Neural cell (in vitro differentiated cells): ENCODE measurements at regions not wholly inside any gene's neighbourhood (a gene's known extent, or its start where the extent isn't known, plus 50 kb on each side); places are given as distances from the start of the nearest gene placed in this dataset.

Experiments
- H2AFZ ChIP-seq: fragments of 200-600, 300-800 bp; sonication (generic), shearing (Covaris generic); 2 replicates; pipeline ENCODE4 v1.6.0; 2014; ENCODE audit warnings: low read depth, mild to moderate bottlenecking, antibody characterized with exemption, low read length, moderate library complexity
- H3F3A ChIP-seq: fragments of 200-600 bp; shearing (Covaris generic); 2 replicates; pipeline ENCODE4 v1.6.1; 2016; ENCODE audit warnings: mild to moderate bottlenecking, moderate library complexity, mixed read lengths, antibody characterized with exemption, low read length; ENCODE audit not compliant: insufficient read depth, poor library complexity, severe bottlenecking
- H3K27ac ChIP-seq: fragments of 200-600, 300-800 bp; sonication (generic), shearing (Covaris generic); 2 replicates; pipeline ENCODE4 v1.5.1; 2014; ENCODE audit warnings: mild to moderate bottlenecking, low read length, moderate library complexity
- H3K27me3 ChIP-seq: fragments of 300-800, 200-600 bp; sonication (generic), shearing (Covaris generic); 2 replicates; pipeline ENCODE4 v1.6.0; 2014; ENCODE audit warnings: mild to moderate bottlenecking, low read depth, low read length, moderate library complexity; ENCODE audit not compliant: insufficient read depth
- H3K36me3 ChIP-seq: fragments of 300-800, 200-600 bp; sonication (generic), shearing (Covaris generic); 2 replicates; pipeline ENCODE4 v1.5.1; 2014; ENCODE audit warnings: mild to moderate bottlenecking, antibody characterized with exemption, low read length, moderate library complexity; ENCODE audit not compliant: insufficient read depth
- H3K4me2 ChIP-seq: fragments of 300-800, 200-600 bp; sonication (generic), shearing (Covaris generic); 2 replicates; pipeline ENCODE4 v1.6.0; 2014; ENCODE audit warnings: mild to moderate bottlenecking, low read length
- H3K4me3 ChIP-seq: fragments of 300-800, 200-600 bp; sonication (generic), shearing (Covaris generic); 2 replicates; pipeline ENCODE4 v1.5.1; 2014; ENCODE audit warnings: mild to moderate bottlenecking, low read length, moderate library complexity
- H3K79me2 ChIP-seq: fragments of 200-600 bp; shearing (Covaris generic); replicated peaks from 2 replicates; pipeline ENCODE4 v1.6.0; 2014; ENCODE audit warnings: mild to moderate bottlenecking, low read length, moderate library complexity; ENCODE audit not compliant: insufficient read depth
- H3K9ac ChIP-seq: fragments of 300-800, 200-600 bp; sonication (generic), shearing (Covaris generic); 2 replicates; pipeline ENCODE4 v1.6.1; 2016; ENCODE audit warnings: mild to moderate bottlenecking, low read length, mixed read lengths
- H3K9me2 ChIP-seq: fragments of 200-600 bp; shearing (Covaris generic); 2 replicates; pipeline ENCODE4 v1.6.1; 2016; ENCODE audit warnings: mild to moderate bottlenecking, low read length, mixed read lengths; ENCODE audit not compliant: insufficient read depth
- H3K9me3 ChIP-seq: fragments of 200-600, 300-800 bp; sonication (generic), shearing (Covaris generic); 2 replicates; pipeline ENCODE4 v1.6.1; 2016; ENCODE audit warnings: mild to moderate bottlenecking, mixed run types, low read length, moderate library complexity, mixed read lengths
- H4K20me1 ChIP-seq: fragments of 200-600 bp; shearing (Covaris generic); 2 replicates; pipeline ENCODE4 v1.6.1; 2016; ENCODE audit warnings: mild to moderate bottlenecking, mixed run types; ENCODE audit not compliant: insufficient read depth
- EP300 ChIP-seq: fragments of 450-650 bp; conservative IDR thresholded peaks from 2 replicates; pipeline ENCODE4 v1.6.1; 2014; ENCODE audit warnings: antibody characterized with exemption, mild to moderate bottlenecking, moderate library complexity; ENCODE audit not compliant: poor library complexity, severe bottlenecking
- EZH2 ChIP-seq: fragments of 200-600, 300-800 bp; shearing (Covaris generic), sonication (generic); IDR thresholded peaks from 2 replicates; pipeline ENCODE4 v1.6.1; 2014; ENCODE audit warnings: antibody characterized with exemption, low read length, borderline replicate concordance, mild to moderate bottlenecking; ENCODE audit not compliant: insufficient read depth, poor library complexity, severe bottlenecking
- MXI1 ChIP-seq: fragments of 450-650 bp; conservative IDR thresholded peaks from 2 replicates; pipeline ENCODE4 v1.6.1; 2014; ENCODE audit warnings: antibody characterized with exemption, mild to moderate bottlenecking; ENCODE audit not compliant: poor library complexity, severe bottlenecking
- POLR2AphosphoS5 ChIP-seq: IDR thresholded peaks from 2 replicates; pipeline ENCODE4 v1.6.1; 2012
- RAD21 ChIP-seq: fragments of 450-650 bp; conservative IDR thresholded peaks from 2 replicates; pipeline ENCODE4 v1.6.1; 2014; ENCODE audit warnings: antibody characterized with exemption, mild to moderate bottlenecking, moderate library complexity
- SMC3 ChIP-seq: fragments of 450-650 bp; conservative IDR thresholded peaks from 2 replicates; pipeline ENCODE4 v1.6.1; 2014; ENCODE audit warnings: antibody characterized with exemption, mild to moderate bottlenecking, moderate library complexity; ENCODE audit not compliant: poor library complexity
- TAF1 ChIP-seq: IDR thresholded peaks from 2 replicates; pipeline ENCODE4 v1.6.1; 2012; ENCODE audit warnings: low read depth
- TF ChIP-seq, protein P1 (sequence below): fragments of 450-650 bp; IDR thresholded peaks from 2 replicates; pipeline ENCODE4 v1.5.1; 2014; ENCODE audit warnings: antibody characterized with exemption, mild to moderate bottlenecking, moderate library complexity; ENCODE audit not compliant: poor library complexity, severe bottlenecking
- TF ChIP-seq, protein P2 (sequence below): IDR thresholded peaks from 2 replicates; pipeline ENCODE4 v1.6.1; 2012; ENCODE audit warnings: borderline replicate concordance

DNA sequence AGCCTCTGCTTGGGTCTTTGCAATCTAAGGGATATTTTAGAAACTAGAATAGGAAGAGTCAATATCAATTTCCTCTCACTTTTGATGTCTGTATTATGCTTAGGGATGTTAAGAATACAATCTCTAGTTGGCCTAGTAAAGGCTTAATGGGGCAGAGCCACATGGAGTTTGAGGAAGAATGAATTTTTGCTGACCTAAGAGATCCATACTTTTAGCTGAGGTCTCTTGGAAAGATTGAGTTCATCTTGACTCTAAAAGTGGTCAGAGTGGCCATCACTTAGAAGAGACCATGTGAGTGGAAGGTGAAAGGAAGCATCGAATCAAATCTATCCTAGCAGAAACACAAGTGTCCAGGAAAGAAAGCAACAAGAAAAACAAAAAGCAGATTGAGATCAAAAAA lies 92.2 kb upstream of the SLC28A3 start:
- H3K4me3 ChIP-seq, result no peak overlapping the region
- no peak overlapping the region for H3K4me2 ChIP-seq
- H4K20me1 ChIP-seq, result no peaks in the 10 kb centered on the region
- H2AFZ ChIP-seq, result no peak overlapping the region
- H3F3A ChIP-seq, result no peaks in the 10 kb centered on the region
- no peaks in the 10 kb centered on the region for H3K9me2 ChIP-seq
- no peaks in the 10 kb centered on the region for H3K36me3 ChIP-seq
- no peak overlapping the region for H3K27ac ChIP-seq
- H3K27me3 ChIP-seq, result no peaks in the 10 kb centered on the region
- no peaks in the 10 kb centered on the region for H3K79me2 ChIP-seq
- H3K9ac ChIP-seq, result no peak overlapping the region
- no peaks in the 10 kb centered on the region for H3K9me3 ChIP-seq
- TF ChIP-seq RAD21, result no peak
- no peak for TF ChIP-seq EZH2
- TF ChIP-seq SMC3, result no peak
- TF ChIP-seq, protein P1, sequence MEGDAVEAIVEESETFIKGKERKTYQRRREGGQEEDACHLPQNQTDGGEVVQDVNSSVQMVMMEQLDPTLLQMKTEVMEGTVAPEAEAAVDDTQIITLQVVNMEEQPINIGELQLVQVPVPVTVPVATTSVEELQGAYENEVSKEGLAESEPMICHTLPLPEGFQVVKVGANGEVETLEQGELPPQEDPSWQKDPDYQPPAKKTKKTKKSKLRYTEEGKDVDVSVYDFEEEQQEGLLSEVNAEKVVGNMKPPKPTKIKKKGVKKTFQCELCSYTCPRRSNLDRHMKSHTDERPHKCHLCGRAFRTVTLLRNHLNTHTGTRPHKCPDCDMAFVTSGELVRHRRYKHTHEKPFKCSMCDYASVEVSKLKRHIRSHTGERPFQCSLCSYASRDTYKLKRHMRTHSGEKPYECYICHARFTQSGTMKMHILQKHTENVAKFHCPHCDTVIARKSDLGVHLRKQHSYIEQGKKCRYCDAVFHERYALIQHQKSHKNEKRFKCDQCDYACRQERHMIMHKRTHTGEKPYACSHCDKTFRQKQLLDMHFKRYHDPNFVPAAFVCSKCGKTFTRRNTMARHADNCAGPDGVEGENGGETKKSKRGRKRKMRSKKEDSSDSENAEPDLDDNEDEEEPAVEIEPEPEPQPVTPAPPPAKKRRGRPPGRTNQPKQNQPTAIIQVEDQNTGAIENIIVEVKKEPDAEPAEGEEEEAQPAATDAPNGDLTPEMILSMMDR, result no peak
- no peak for TF ChIP-seq TAF1
- TF ChIP-seq MXI1, result no peak
- TF ChIP-seq, protein P2, sequence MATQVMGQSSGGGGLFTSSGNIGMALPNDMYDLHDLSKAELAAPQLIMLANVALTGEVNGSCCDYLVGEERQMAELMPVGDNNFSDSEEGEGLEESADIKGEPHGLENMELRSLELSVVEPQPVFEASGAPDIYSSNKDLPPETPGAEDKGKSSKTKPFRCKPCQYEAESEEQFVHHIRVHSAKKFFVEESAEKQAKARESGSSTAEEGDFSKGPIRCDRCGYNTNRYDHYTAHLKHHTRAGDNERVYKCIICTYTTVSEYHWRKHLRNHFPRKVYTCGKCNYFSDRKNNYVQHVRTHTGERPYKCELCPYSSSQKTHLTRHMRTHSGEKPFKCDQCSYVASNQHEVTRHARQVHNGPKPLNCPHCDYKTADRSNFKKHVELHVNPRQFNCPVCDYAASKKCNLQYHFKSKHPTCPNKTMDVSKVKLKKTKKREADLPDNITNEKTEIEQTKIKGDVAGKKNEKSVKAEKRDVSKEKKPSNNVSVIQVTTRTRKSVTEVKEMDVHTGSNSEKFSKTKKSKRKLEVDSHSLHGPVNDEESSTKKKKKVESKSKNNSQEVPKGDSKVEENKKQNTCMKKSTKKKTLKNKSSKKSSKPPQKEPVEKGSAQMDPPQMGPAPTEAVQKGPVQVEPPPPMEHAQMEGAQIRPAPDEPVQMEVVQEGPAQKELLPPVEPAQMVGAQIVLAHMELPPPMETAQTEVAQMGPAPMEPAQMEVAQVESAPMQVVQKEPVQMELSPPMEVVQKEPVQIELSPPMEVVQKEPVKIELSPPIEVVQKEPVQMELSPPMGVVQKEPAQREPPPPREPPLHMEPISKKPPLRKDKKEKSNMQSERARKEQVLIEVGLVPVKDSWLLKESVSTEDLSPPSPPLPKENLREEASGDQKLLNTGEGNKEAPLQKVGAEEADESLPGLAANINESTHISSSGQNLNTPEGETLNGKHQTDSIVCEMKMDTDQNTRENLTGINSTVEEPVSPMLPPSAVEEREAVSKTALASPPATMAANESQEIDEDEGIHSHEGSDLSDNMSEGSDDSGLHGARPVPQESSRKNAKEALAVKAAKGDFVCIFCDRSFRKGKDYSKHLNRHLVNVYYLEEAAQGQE, result no peak
- no peak for TF ChIP-seq EP300
- no peak for TF ChIP-seq POLR2AphosphoS5

DNA sequence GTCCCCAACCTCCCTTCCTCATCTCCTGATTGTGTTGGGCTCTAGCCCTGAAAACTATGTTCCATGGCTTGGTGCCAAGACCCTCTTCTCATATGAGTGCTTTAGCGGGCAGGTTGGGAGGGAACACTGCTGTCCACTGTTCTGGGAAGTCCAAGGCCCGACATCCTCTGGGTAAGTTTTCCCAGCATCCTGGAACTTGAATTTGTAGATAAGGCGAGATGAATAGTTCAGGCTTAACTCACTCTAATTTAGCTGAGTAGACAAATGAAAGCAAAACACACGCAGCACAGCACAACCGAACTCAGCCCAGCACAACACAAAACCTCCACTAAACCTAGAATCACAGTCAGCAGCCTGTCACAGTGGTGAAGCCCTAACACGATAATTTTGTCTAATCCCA lies 95.3 kb upstream of the SLC28A3 start:
- Histone ChIP-seq H3K27me3 (no peaks in the 10 kb centered on the region), H3K9me2 (no peaks in the 10 kb centered on the region), H3K4me3 (no peak overlapping the region), H3K27ac (no peak overlapping the region), H3K9ac (no peak overlapping the region), H3K36me3 (no peaks in the 10 kb centered on the region), H4K20me1 (no peaks in the 10 kb centered on the region), H2AFZ (no peak overlapping the region), H3F3A (no peaks in the 10 kb centered on the region), H3K4me2 (no peak overlapping the region), H3K79me2 (no peaks in the 10 kb centered on the region), H3K9me3 (no peaks in the 10 kb centered on the region)
- no peak for TF ChIP-seq EZH2
- no peak for TF ChIP-seq RAD21
- no peak for TF ChIP-seq TAF1
- no peak for TF ChIP-seq SMC3
- TF ChIP-seq POLR2AphosphoS5, result no peak
- TF ChIP-seq, protein P1, result no peak
- TF ChIP-seq, protein P2, result no peak
- no peak for TF ChIP-seq MXI1
- TF ChIP-seq EP300, result no peak
